Ascending aorta (tissue), 2 donors: ENCODE measurements at regions not wholly inside any gene's neighbourhood (a gene's known extent, or its start where the extent isn't known, plus 50 kb on each side); places are given as distances from the start of the nearest gene placed in this dataset.

Experiments used
- DNase-seq, 2 donors: peaks; one replicate each; pipeline ENCODE4 v3.0.0-alpha.2; 2019; ENCODE audit warnings: low spot score in 2 of 2
- H3K27ac ChIP-seq, 2 donors: fragments of 200-600 bp; sonication (generic); one replicate each; pipeline ENCODE4 v1.5.1; 2016 to 2017; ENCODE audit warnings: mild to moderate bottlenecking in 1 of 2
- H3K27me3 ChIP-seq: fragments of 200-600 bp; sonication (generic); one replicate; pipeline ENCODE4 v1.5.1; 2017
- H3K36me3 ChIP-seq, 2 donors: fragments of 200-600 bp; sonication (generic); one replicate each; pipeline ENCODE4 v1.5.1; 2016
- H3K4me1 ChIP-seq, 2 donors: fragments of 200-600 bp; sonication (generic); one replicate each; pipeline ENCODE4 v1.5.1; 2016 to 2017; ENCODE audit warnings: mild to moderate bottlenecking in 1 of 2
- H3K4me3 ChIP-seq, 2 donors: fragments of 200-600 bp; sonication (generic); one replicate each; pipeline ENCODE4 v1.5.1; 2016 to 2017; ENCODE audit warnings: mild to moderate bottlenecking in 1 of 2
- H3K9me3 ChIP-seq, 2 donors: fragments of 200-600 bp; sonication (generic); one replicate each; pipeline ENCODE4 v1.5.1; 2016
- CTCF ChIP-seq, 3 experiments: fragments of 200-600 bp in 2 of 3; fragments of 450-650 bp in 1 of 3; sonication (generic) in 2 of 3; IDR thresholded peaks; one replicate each; pipeline ENCODE4 v1.5.1; 2016 to 2019; ENCODE audit warnings: antibody characterized with exemption in 3 of 3, mild to moderate bottlenecking in 1 of 3, moderate library complexity in 1 of 3
- intact Hi-C: fragments of 100-400 bp; cut with DNase I; formaldehyde crosslinking; loops from one replicate; pipeline ENCODE4 v1.15.1; 2023

- Histone ChIP-seq H3K4me3 (no peak overlapping the region), H3K27ac (peak overlapping the region in 1 of 2 donors; percentile 4), H3K27me3 (no peaks in the 10 kb centered on the region), H3K9me3 (no peaks in the 10 kb centered on the region), H3K4me1 (no peaks in the 10 kb centered on the region), H3K36me3 (no peaks in the 10 kb centered on the region)
- DNase-seq = peak in 1 of 2 donors; percentile 66
- intact Hi-C loops = no loop called here
- no peak for TF ChIP-seq CTCF (IDR thresholded peaks at IDR 0.05)
These were observed 172.9 kb upstream of the SETBP1 start for GRCh38 chr18:44507729-44508325.

GRCh38 chr18:44508474-44508873 is 172.2 kb upstream of the SETBP1 start:
- H3K27ac ChIP-seq = no peak overlapping the region
- intact Hi-C loops = no loop called here
- no peak for TF ChIP-seq CTCF (IDR thresholded peaks at IDR 0.05)
- no peaks in the 10 kb centered on the region for H3K9me3 ChIP-seq
- no peaks in the 10 kb centered on the region for H3K36me3 ChIP-seq
- DNase-seq = no peak
- H3K27me3 ChIP-seq = no peaks in the 10 kb centered on the region
- H3K4me1 ChIP-seq = no peaks in the 10 kb centered on the region
- no peak overlapping the region for H3K4me3 ChIP-seq

DNA sequence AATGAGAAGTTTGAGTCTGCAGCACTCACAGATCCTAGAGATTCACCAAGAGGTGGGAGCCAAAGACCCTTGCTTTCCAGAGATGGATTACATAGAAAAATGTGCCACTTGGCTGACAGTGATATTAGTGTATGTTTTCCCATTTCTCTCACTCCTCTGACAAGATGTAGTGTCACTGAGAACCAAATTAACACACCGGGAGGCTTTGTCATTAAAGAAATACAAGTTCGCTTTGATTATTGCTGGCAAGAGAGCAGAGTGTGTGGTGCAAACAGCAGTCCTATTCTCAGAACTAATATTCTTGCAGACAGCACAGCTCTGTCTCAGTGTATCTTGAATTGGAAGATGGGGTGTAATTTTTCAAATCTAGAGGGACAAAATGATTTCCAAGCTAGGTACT is 171.6 kb upstream of the SETBP1 start:
- H3K4me3 ChIP-seq = no peak overlapping the region
- H3K36me3 ChIP-seq = no peaks in the 10 kb centered on the region
- TF ChIP-seq CTCF (IDR thresholded peaks at IDR 0.05) = no peak
- no peaks in the 10 kb centered on the region for H3K9me3 ChIP-seq
- H3K27ac ChIP-seq = no peak overlapping the region
- intact Hi-C loops = no loop called here
- no peaks in the 10 kb centered on the region for H3K27me3 ChIP-seq
- H3K4me1 ChIP-seq = no peaks in the 10 kb centered on the region
- DNase-seq = no peak

- intact Hi-C loops = no loop called here
- no peak for TF ChIP-seq CTCF (IDR thresholded peaks at IDR 0.05)
- Histone ChIP-seq H3K27me3 (no peaks in the 10 kb centered on the region), H3K9me3 (no peaks in the 10 kb centered on the region), H3K4me3 (no peak overlapping the region), H3K4me1 (no peaks in the 10 kb centered on the region), H3K27ac (no peak overlapping the region), H3K36me3 (no peaks in the 10 kb centered on the region)
- no peak for DNase-seq
These were observed 170.3 kb upstream of the SETBP1 start for GRCh38 chr18:44510390-44510789.

GRCh38 chr18:44513233-44513632 is 167.5 kb upstream of the SETBP1 start:
- Histone ChIP-seq H3K4me1 (no peaks in the 10 kb centered on the region), H3K27ac (no peak overlapping the region), H3K9me3 (no peaks in the 10 kb centered on the region), H3K27me3 (no peaks in the 10 kb centered on the region), H3K36me3 (no peaks in the 10 kb centered on the region), H3K4me3 (no peak overlapping the region)
- TF ChIP-seq CTCF (IDR thresholded peaks at IDR 0.05) = no peak
- intact Hi-C loops = no loop called here
- no peak for DNase-seq

DNA sequence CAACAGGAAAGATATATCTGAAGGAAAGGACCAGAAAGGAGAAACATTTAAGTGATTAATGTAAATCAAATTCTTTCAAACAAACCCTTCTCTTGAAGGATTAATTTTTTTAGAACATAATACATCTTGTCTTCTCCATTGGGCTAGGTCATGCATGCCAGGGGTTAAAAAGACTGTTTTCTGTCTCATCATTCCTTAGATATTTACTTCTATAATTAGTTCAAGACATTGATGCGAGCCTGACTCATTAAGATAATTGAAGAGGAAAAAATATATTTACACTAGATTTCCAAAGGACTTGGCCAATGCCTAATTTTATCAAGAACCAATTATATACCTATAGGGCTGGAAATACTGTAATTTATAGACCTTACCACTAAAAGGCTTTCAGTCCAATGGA is 166.6 kb upstream of the SETBP1 start:
- H3K27me3 ChIP-seq = no peaks in the 10 kb centered on the region
- intact Hi-C loops = no loop called here
- H3K9me3 ChIP-seq = no peaks in the 10 kb centered on the region
- no peak for TF ChIP-seq CTCF (IDR thresholded peaks at IDR 0.05)
- no peaks in the 10 kb centered on the region for H3K36me3 ChIP-seq
- no peak for DNase-seq
- no peaks in the 10 kb centered on the region for H3K4me1 ChIP-seq
- H3K4me3 ChIP-seq = no peak overlapping the region
- H3K27ac ChIP-seq = no peak overlapping the region
